ENCODE measurements at regions not wholly inside any gene's neighbourhood (a gene's known extent, or its start where the extent isn't known, plus 50 kb on each side); places are given as distances from the start of the nearest gene placed in this dataset.

- dilution Hi-C loops (cut with HindIII; ENCODE audit: low sequenced_read_pairs, unreplicated experiment), result no loop called here
- CTCF ChIA-PET, result no interaction called here
- 20% methylated on average over 1 of the region's 7 CpGs; no CpG with 5 or more reads in 1 of the 2 experiments for WGBS, 2 experiments (ENCODE audit: extremely low coverage in 2 of 2, insufficient read length in 1 of 2)
Observed at GRCh38 chr22:49137206-49137840, 690.4 kb downstream of the BRD1 start.

More at GRCh38 chr22:49137206-49137840, 690.4 kb downstream of the BRD1 start:
- Histone ChIP-seq H3K79me1 (ENCODE audit: low read depth in 1 of 2, low read length in 2 of 2) (no peaks in the 10 kb centered on the region), H4K5ac (ENCODE audit: low read depth, low read length) (no peak overlapping the region), H3K27ac (ENCODE audit: insufficient read depth, low read length) (no peak overlapping the region), H4K8ac (ENCODE audit: low read depth in 2 of 2, low read length in 2 of 2) (no peak overlapping the region), H3K27me3 (ENCODE audit: control insufficient read depth, insufficient read depth, low read length) (no peaks in the 10 kb centered on the region), H3K4me1 (ENCODE audit: control insufficient read depth, insufficient read depth, low read length) (no peaks in the 10 kb centered on the region), H2BK20ac (ENCODE audit: low read depth, low read length) (no peak overlapping the region), H2BK5ac (ENCODE audit: low read depth, low read length, poor library complexity, severe bottlenecking) (no peak overlapping the region), H2AK9ac (replicated peaks; ENCODE audit: low read depth, low read length, poor library complexity) (no peak overlapping the region), H2BK15ac (ENCODE audit: low read depth, low read length) (no peak overlapping the region), H4K91ac (ENCODE audit: insufficient read depth, low read depth, low read length) (no peak overlapping the region), H3K14ac (replicated peaks; ENCODE audit: low read depth, low read length) (no peak overlapping the region), H2BK120ac (ENCODE audit: low read depth, low read length) (no peak overlapping the region), H3K9me1 (ENCODE audit: insufficient read depth, low read length) (no peaks in the 10 kb centered on the region), H3K4ac (ENCODE audit: low read depth, low read length) (no peak overlapping the region), H3K36me3 (ENCODE audit: control insufficient read depth, insufficient read depth, low read length) (no peaks in the 10 kb centered on the region), H3K56ac (ENCODE audit: extremely low read depth, insufficient read depth, low read length) (no peak overlapping the region), H3K9me3 (ENCODE audit: control insufficient read depth, insufficient read depth, low read length) (peaks cover 42% of the 10 kb centered on the region), H3K4me2 (ENCODE audit: low read depth, low read length) (no peak overlapping the region), H2AK5ac (ENCODE audit: low read depth, low read length) (no peak overlapping the region), H3K18ac (ENCODE audit: low read depth, low read length) (no peak overlapping the region), H3K9ac (ENCODE audit: low read depth, low read length) (no peak overlapping the region), H3K23ac (ENCODE audit: low read depth, low read length) (no peak overlapping the region), H2AFZ (replicated peaks; ENCODE audit: low read length, poor library complexity) (no peak overlapping the region), H4K20me1 (ENCODE audit: insufficient read depth, low read length) (no peaks in the 10 kb centered on the region), H3K4me3 (ENCODE audit: insufficient read depth, low read depth, low read length) (no peak overlapping the region)
- intact Hi-C loops (cut with micrococcal nuclease) (no loop called here), in situ Hi-C loops (cut with MboI; ENCODE audit: low sequenced_read_pairs) (no loop called here)
- DNase-seq (no peak), ATAC-seq (ENCODE audit: low read depth) (no peak)
- TF ChIP-seq MAZ (IDR thresholded peaks at IDR 0.05; ENCODE audit: borderline replicate concordance, low read depth, low read length) (no peak), FOS (IDR thresholded peaks at IDR 0.05; ENCODE audit: low read depth, low read length) (no peak), USF2 (IDR thresholded peaks at IDR 0.05; ENCODE audit: low read depth, low read length) (no peak), POLR2A (IDR thresholded peaks at IDR 0.05; ENCODE audit: low read depth, low read length) (no peak), SMC3 (IDR thresholded peaks at IDR 0.05; ENCODE audit: low read depth, low read length) (no peak), MAFK (IDR thresholded peaks at IDR 0.05; ENCODE audit: low read depth, low read length) (no peak), CEBPB (IDR thresholded peaks at IDR 0.05; ENCODE audit: low read depth, low read length) (no peak), NFE2L2 (IDR thresholded peaks at IDR 0.05; ENCODE audit: low read depth, low read length) (no peak), RFX5 (IDR thresholded peaks at IDR 0.05; ENCODE audit: low read depth, low read length) (no peak), MXI1 (IDR thresholded peaks at IDR 0.05; ENCODE audit: borderline replicate concordance, low read depth, low read length) (no peak), CTCF (conservative IDR thresholded peaks at IDR 0.05; ENCODE audit: low read depth, low read length) (no peak), BHLHE40 (IDR thresholded peaks at IDR 0.05; ENCODE audit: low read depth, low read length) (no peak), RCOR1 (IDR thresholded peaks at IDR 0.05; ENCODE audit: insufficient replicate concordance, low read length) (no peak), ELK1 (IDR thresholded peaks at IDR 0.05; ENCODE audit: borderline replicate concordance, low read depth, low read length) (no peak), RAD21 (IDR thresholded peaks at IDR 0.05; ENCODE audit: low read length) (no peak), CHD1 (IDR thresholded peaks at IDR 0.05; ENCODE audit: low read depth, low read length) (no peak)
- POLR2A ChIA-PET (ENCODE audit: unreplicated experiment), result no interaction called here
- no TSS peak for BruUV-seq (replicated peaks)

Measured in IMR-90 (cell line).